Kidney (tissue), 13 donors: ENCODE measurements at regions not wholly inside any gene's neighbourhood (a gene's known extent, or its start where the extent isn't known, plus 50 kb on each side); places are given as distances from the start of the nearest gene placed in this dataset.

ENCODE experiments used
- DNase-seq, 5 donors: peaks; one replicate each; pipeline ENCODE4 v3.0.0-alpha.2; 2013 to 2020
- FAIRE-seq: peaks from 2 replicates; lab custom pipeline; 2012; peaks lifted over from hg19 to GRCh38; lab: Jason Lieb, UNC
- H3K27ac ChIP-seq, 2 donors: one replicate each; pipeline ENCODE4 v1.7.0; 2013; ENCODE audit warnings: low read depth in 2 of 2, low read length in 2 of 2, inconsistent platforms in 1 of 2
- H3K27me3 ChIP-seq: one replicate; pipeline ENCODE4 v1.7.1; 2013; ENCODE audit warnings: low read length, inconsistent platforms; ENCODE audit not compliant: control insufficient read depth, insufficient read depth
- H3K36me3 ChIP-seq, 3 donors: one replicate each; pipeline versions ENCODE4 v1.7.0 to v1.7.1; 2013; ENCODE audit warnings: low read length in 3 of 3, control low read depth in 1 of 3, inconsistent platforms in 1 of 3; ENCODE audit not compliant: insufficient read depth in 3 of 3, control insufficient read depth in 2 of 3
- H3K4me1 ChIP-seq, 3 donors: one replicate each; pipeline versions ENCODE4 v1.7.0 to v1.7.1; 2013; ENCODE audit warnings: low read length in 3 of 3, inconsistent platforms in 1 of 3, low read depth in 1 of 3; ENCODE audit not compliant: control insufficient read depth in 2 of 3, insufficient read depth in 2 of 3
- H3K4me3 ChIP-seq, 3 donors: one replicate each; pipeline versions ENCODE4 v1.7.0 to v1.8.1; 2013; ENCODE audit warnings: low read length in 3 of 3, control low read depth in 1 of 3, inconsistent platforms in 1 of 3
- H3K9ac ChIP-seq, 3 donors: one replicate each; pipeline versions ENCODE4 v1.7.0 to v1.7.1; 2013; ENCODE audit warnings: low read length in 3 of 3, control low read depth in 1 of 3, inconsistent platforms in 1 of 3
- H3K9me3 ChIP-seq, 3 donors: one replicate each; pipeline versions ENCODE4 v1.7.0 to v1.7.1; 2013; ENCODE audit warnings: low read length in 3 of 3, control low read depth in 1 of 3, inconsistent platforms in 1 of 3; ENCODE audit not compliant: control insufficient read depth in 2 of 3, insufficient read depth in 1 of 3
- intact Hi-C: fragments of 100-400 bp; cut with DNase I; formaldehyde crosslinking; loops from one replicate; pipeline ENCODE4 v1.11.1; 2022
- TF ChIP-seq, protein P1 (sequence below): IDR thresholded peaks from 3 replicates; pipeline ENCODE4 v1.5.1; 2012; ENCODE audit warnings: mild to moderate bottlenecking, moderate library complexity, borderline replicate concordance; ENCODE audit not compliant: insufficient read depth; ENCODE audit errors: extremely low read depth
- donor health status: control.
- donor health status: control.
- donor health status: control.
- donor health status: control.
- donor health status: control.
- donor health status: DM: yes; HTN: yes; CAD: no.
- donor health status: Normal renal cell carcinoma (clear cell type).

DNA sequence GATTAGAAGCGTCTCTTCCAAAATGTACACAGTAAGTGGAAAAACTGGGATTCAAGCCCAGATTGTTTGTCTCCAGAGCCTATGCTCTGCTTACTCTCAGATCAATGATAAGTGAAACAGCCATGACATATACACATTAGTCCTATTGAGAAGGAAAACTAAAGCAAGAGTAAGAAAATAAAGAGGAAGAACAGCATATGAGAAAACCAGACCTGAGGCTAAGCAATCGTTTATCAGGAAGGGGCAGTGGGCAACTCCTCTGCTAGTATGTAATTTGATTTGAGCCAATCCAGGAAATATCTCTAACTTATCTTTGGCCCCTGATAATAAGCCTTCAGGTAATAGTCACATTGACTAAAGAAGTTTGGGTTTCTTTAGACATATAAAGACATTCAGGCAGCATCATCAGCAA lies 789.9 kb upstream of the C9orf72 start:
- Histone ChIP-seq H3K27ac (no peak overlapping the region), H3K36me3 (no peaks in the 10 kb centered on the region), H3K9me3 (no peaks in the 10 kb centered on the region), H3K9ac (no peak overlapping the region), H3K27me3 (no peaks in the 10 kb centered on the region), H3K4me1 (no peaks in the 10 kb centered on the region), H3K4me3 (no peak overlapping the region)
- DNase-seq, result no peak
- intact Hi-C loops, result no loop called here
- TF ChIP-seq, protein P1, sequence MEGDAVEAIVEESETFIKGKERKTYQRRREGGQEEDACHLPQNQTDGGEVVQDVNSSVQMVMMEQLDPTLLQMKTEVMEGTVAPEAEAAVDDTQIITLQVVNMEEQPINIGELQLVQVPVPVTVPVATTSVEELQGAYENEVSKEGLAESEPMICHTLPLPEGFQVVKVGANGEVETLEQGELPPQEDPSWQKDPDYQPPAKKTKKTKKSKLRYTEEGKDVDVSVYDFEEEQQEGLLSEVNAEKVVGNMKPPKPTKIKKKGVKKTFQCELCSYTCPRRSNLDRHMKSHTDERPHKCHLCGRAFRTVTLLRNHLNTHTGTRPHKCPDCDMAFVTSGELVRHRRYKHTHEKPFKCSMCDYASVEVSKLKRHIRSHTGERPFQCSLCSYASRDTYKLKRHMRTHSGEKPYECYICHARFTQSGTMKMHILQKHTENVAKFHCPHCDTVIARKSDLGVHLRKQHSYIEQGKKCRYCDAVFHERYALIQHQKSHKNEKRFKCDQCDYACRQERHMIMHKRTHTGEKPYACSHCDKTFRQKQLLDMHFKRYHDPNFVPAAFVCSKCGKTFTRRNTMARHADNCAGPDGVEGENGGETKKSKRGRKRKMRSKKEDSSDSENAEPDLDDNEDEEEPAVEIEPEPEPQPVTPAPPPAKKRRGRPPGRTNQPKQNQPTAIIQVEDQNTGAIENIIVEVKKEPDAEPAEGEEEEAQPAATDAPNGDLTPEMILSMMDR, result no peak
- no peak for FAIRE-seq

DNA sequence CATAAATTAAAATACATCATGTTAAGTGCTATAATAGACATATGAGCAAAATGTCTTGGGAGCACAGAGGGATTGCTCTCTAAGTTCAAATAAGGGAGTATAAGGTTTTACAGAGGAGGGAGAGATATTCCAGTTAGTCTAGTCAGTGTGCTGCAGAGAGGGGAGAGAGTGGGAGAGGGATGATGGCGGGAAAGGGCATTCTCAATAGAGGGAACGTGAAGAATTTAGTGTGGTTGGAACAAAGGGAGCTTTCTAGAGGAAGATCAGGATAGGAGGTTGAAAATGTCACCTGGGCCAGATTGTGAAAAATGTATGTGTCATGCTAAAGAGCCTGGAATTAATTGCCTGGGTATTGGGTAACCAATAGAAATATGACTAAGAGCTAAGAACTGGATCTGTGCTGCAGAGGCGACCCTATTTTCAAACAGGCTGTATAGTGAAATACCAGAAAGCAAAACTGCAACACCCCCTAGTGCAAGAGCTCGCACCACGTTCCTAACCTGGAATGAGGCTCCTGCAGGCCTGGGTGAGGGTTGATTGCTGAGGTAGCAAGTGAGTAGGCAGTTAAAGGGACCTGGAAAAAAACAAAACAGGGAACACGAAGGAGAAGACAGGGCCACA lies 791.8 kb upstream of the C9orf72 start:
- Histone ChIP-seq H3K9ac (no peak overlapping the region), H3K4me1 (no peaks in the 10 kb centered on the region), H3K36me3 (no peaks in the 10 kb centered on the region), H3K27me3 (no peaks in the 10 kb centered on the region), H3K27ac (no peak overlapping the region), H3K4me3 (no peak overlapping the region), H3K9me3 (no peaks in the 10 kb centered on the region)
- TF ChIP-seq, protein P1, result peak; percentile 6
- intact Hi-C loops, result no loop called here
- FAIRE-seq (no peak), DNase-seq (peak in 2 of 5 donors; percentile 13 to 17)

DNA sequence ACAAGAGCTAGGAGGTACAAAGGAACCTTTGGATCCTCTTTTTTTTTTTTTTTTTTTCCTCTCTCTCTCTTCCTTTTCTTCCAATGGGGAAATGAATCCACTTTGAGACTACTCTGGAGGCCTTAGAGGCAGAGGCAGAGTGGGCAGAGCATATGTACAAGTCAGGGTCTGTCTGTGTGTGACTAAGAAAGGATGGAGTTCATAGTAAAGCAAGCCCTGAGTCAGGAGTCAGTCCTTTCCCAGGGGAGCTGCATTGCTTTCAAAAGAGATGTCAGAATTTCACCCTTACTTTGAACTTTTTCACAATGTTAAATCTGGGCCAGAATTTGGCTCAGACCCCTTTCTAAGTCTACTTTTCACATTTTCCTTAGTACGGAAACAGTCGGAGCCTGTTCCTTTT lies 792.4 kb upstream of the C9orf72 start:
- Histone ChIP-seq H3K4me1 (no peaks in the 10 kb centered on the region), H3K9me3 (no peaks in the 10 kb centered on the region), H3K9ac (no peak overlapping the region), H3K27me3 (no peaks in the 10 kb centered on the region), H3K27ac (no peak overlapping the region), H3K4me3 (no peak overlapping the region), H3K36me3 (no peaks in the 10 kb centered on the region)
- TF ChIP-seq, protein P1, result no peak
- intact Hi-C loops, result no loop called here
- DNase-seq (no peak), FAIRE-seq (no peak)

DNA sequence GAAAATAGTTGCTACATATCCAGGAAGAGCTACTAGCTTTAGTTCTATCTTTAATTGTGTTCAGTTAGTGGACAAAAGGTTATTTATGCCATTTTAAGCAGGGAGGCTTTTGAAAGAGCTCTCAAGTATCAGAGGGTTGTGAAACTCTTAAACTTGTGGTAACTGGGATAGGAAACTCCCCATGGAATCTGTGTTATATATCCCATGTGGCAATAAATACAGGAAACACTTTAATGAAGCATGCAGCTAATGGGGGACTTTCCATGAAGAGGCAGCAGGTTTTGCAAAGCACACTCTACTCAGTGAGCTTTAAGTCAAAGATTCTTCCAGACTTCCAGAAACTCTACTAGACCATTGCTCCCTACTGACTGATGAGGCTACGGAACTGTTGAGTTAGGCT lies 805.0 kb upstream of the C9orf72 start:
- Histone ChIP-seq H3K4me1 (no peaks in the 10 kb centered on the region), H3K36me3 (no peaks in the 10 kb centered on the region), H3K27ac (no peak overlapping the region), H3K27me3 (no peaks in the 10 kb centered on the region), H3K9ac (no peak overlapping the region), H3K9me3 (no peaks in the 10 kb centered on the region), H3K4me3 (no peak overlapping the region)
- DNase-seq, result peak in 3 of 5 donors; percentile 15 to 82 (median 67)
- FAIRE-seq, result no peak
- TF ChIP-seq, protein P1, result no peak
- intact Hi-C loops, result no loop called here
